HepG2 (cell line): ENCODE measurements at regions not wholly inside any gene's neighbourhood (a gene's known extent, or its start where the extent isn't known, plus 50 kb on each side); places are given as distances from the start of the nearest gene placed in this dataset.

Experiments used
- ATAC-seq: fragments of 200-7000 bp; cut with Tn5 transposase; 3 replicates; pipeline ENCODE4 v1.9.1; 2020; ENCODE audit warnings: mild to moderate bottlenecking, moderate library complexity
- BruUV-seq: library from RNA; stranded (reverse); fragments of 400-500 nt; replicated peaks from 2 replicates; lab custom pipeline; 2021; lab: Mats Ljungman, UMichigan
- CTCF ChIA-PET: fragments of 300-600 bp; formaldehyde crosslinking; extraction: SDS; loops from one replicate; lab custom pipeline; 2021; ENCODE audit warnings: low total read pairs, inconsistent platforms, low intra/inter-chr PET ratio; lab: Yijun Ruan, JAX
- POLR2A ChIA-PET: fragments of 350-600 bp; sonication (Branson Sonifier 250); formaldehyde crosslinking; loops from one replicate; lab custom pipeline; 2020; ENCODE audit warnings: antibody characterized with exemption, inconsistent platforms; lab: Yijun Ruan, JAX
- DNase-seq: peaks from one replicate; pipeline ENCODE4 v3.0.0-alpha.2; 2015; ENCODE audit warnings: low spot score
- FAIRE-seq: peaks from 3 replicates; lab custom pipeline; 2011; peaks lifted over from hg19 to GRCh38; lab: Jason Lieb, UNC
- H2AFZ ChIP-seq: one replicate; pipeline ENCODE4 v1.6.1; 2011; ENCODE audit warnings: low read length, inconsistent platforms
- H3K27ac ChIP-seq: fragments of 300-600 bp; 3 replicates; pipeline ENCODE4 v1.8.0; 2011; ENCODE audit warnings: mixed run types, mild to moderate bottlenecking, mixed read lengths, low read length, inconsistent platforms; ENCODE audit not compliant: insufficient read depth; ENCODE audit errors: extremely low read length
- H3K27me3 ChIP-seq, 2 experiments: fragments of 200-600 bp in 1 of 2; 2 replicates in 1 of 2; 3 replicates in 1 of 2; pipeline versions ENCODE4 v1.6.0 to v1.8.0; 2011; ENCODE audit warnings: low read length in 2 of 2, mild to moderate bottlenecking in 2 of 2, moderate library complexity in 2 of 2, inconsistent platforms in 1 of 2; ENCODE audit not compliant: insufficient read depth in 2 of 2, control insufficient read depth in 1 of 2
- H3K36me3 ChIP-seq, 2 experiments: fragments of 200-600 bp in 1 of 2; replicated peaks in 1 of 2; 2 replicates in 1 of 2; 3 replicates in 1 of 2; pipeline versions ENCODE4 v1.5.1 to v1.8.0; 2011; ENCODE audit warnings: low read length in 2 of 2, inconsistent platforms in 1 of 2; ENCODE audit not compliant: insufficient read depth in 2 of 2, control insufficient read depth in 1 of 2
- H3K4me1 ChIP-seq: 2 replicates; pipeline ENCODE4 v1.5.1; 2012; ENCODE audit warnings: low read length, inconsistent platforms; ENCODE audit not compliant: insufficient read depth
- H3K4me2 ChIP-seq: 2 replicates; pipeline ENCODE4 v1.6.0; 2011; ENCODE audit warnings: low read depth, low read length, inconsistent platforms
- H3K4me3 ChIP-seq, 3 experiments: fragments of 200-600 bp in 1 of 3; sonication (generic), shearing (Covaris generic) in 1 of 3; replicated peaks in 1 of 3; 2 replicates each; pipeline ENCODE4 v1.5.1; 2011 to 2016; ENCODE audit warnings: low read length in 3 of 3, inconsistent platforms in 2 of 3, low read depth in 2 of 3, mild to moderate bottlenecking in 2 of 3, control low read depth in 1 of 3, mixed read lengths in 1 of 3; ENCODE audit not compliant: insufficient read depth in 1 of 3
- H3K79me2 ChIP-seq: one replicate; pipeline ENCODE4 v1.6.1; 2011; ENCODE audit warnings: low read length, inconsistent platforms; ENCODE audit not compliant: insufficient read depth
- H3K9ac ChIP-seq: 2 replicates; pipeline ENCODE4 v1.6.0; 2011; ENCODE audit warnings: mild to moderate bottlenecking, low read depth, low read length, inconsistent platforms; ENCODE audit not compliant: insufficient read depth
- H3K9me3 ChIP-seq: 2 replicates; pipeline ENCODE4 v1.5.1; 2012; ENCODE audit warnings: mild to moderate bottlenecking, low read length
- H4K20me1 ChIP-seq: 2 replicates; pipeline ENCODE4 v1.6.0; 2011; ENCODE audit warnings: inconsistent platforms, mild to moderate bottlenecking, low read length, moderate library complexity; ENCODE audit not compliant: insufficient read depth
- EZH2 ChIP-seq: conservative IDR thresholded peaks from 2 replicates; pipeline ENCODE4 v1.6.1; 2012; ENCODE audit warnings: mild to moderate bottlenecking, low read depth, low read length, moderate library complexity
- REST ChIP-seq, 2 experiments: IDR thresholded peaks; 2 replicates each; pipeline ENCODE4 v1.6.1; 2011 to 2012; ENCODE audit warnings: low read length in 2 of 2, borderline replicate concordance in 1 of 2, low read depth in 1 of 2, mild to moderate bottlenecking in 1 of 2, moderate library complexity in 1 of 2
- TRIM24 ChIP-seq: sonication (generic); formaldehyde crosslinking; IDR thresholded peaks from 2 replicates; pipeline ENCODE4 v1.8.0; 2022; ENCODE audit warnings: mild to moderate bottlenecking, missing genetic modification reagents
- ZBTB8A ChIP-seq: sonication (generic); formaldehyde crosslinking; IDR thresholded peaks from 2 replicates; pipeline ENCODE4 v1.4.0; 2020; ENCODE audit warnings: mild to moderate bottlenecking, low read depth, missing genetic modification reagents, borderline replicate concordance
- ZNF652 ChIP-seq: IDR thresholded peaks from 2 replicates; pipeline ENCODE4 v1.6.1; 2016; ENCODE audit warnings: low read depth, borderline replicate concordance
- WGBS: methylation state at CpG from one replicate; pipeline ENCODE4 v1.1.6; 2017; ENCODE audit warnings: low lambda C conversion rate; 5-methylcytosine and 5-hydroxymethylcytosine counted together
- in situ Hi-C: cut with HindIII; loops from 2 replicates; pipeline ENCODE4 v1.10.0; 2017; ENCODE audit warnings: low pct_unique_long_range_greater_than_20kb; ENCODE audit not compliant: extremely low pct_ligation_motif_present
- intact Hi-C: fragments of 100-400 bp; cut with micrococcal nuclease; formaldehyde crosslinking; loops from one replicate; pipeline ENCODE4 v1.10.0; 2022; ENCODE audit not compliant: unreplicated experiment
- TF ChIP-seq, protein P1 (sequence below): sonication (generic); formaldehyde crosslinking; IDR thresholded peaks from 2 replicates; pipeline ENCODE4 v1.8.0; 2022; ENCODE audit warnings: mild to moderate bottlenecking, missing genetic modification reagents, moderate library complexity

DNA sequence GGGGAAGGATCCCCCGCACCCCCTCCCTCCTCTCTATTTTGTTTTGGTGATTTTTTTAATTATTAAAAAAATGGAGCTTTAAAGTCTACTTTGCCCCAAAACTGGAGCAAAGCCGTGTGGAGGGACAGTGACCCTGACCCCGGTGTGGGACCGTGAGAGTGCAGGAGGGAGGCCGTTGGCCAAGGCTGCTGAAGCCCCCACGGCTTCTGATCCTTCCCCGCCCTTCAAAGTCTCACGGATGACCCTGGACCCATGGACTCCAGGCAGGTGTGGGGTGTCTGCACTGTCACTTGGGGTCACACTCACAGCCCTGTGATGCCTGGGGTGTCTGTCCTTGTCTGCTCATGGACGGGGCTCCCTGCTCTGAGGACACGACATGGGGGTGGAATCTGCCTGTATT is 133.3 kb downstream of the CPZ start (continued):
- TF ChIP-seq REST (IDR thresholded peaks at IDR 0.05; ENCODE audit: borderline replicate concordance in 1 of 2, low read depth in 1 of 2, low read length in 2 of 2): no peak
- no peak for TF ChIP-seq ZNF652 (CRISPR knock-in tag)
- no peak for TF ChIP-seq TRIM24 (CRISPR knock-in tag)
- no peak for TF ChIP-seq ZBTB8A (CRISPR knock-in tag)

- Histone ChIP-seq H4K20me1 (no peaks in the 10 kb centered on the region), H3K36me3 (no peaks in the 10 kb centered on the region), H3K9ac (no peak overlapping the region), H3K27me3 (peaks cover 9 to 60% of the 10 kb centered on the region in 2 experiments), H3K9me3 (no peaks in the 10 kb centered on the region), H3K27ac (no peak overlapping the region), H3K4me3 (no peak overlapping the region), H2AFZ (no peak overlapping the region), H3K79me2 (no peaks in the 10 kb centered on the region), H3K4me1 (no peaks in the 10 kb centered on the region), H3K4me2 (no peak overlapping the region)
- ATAC-seq (peak; percentile 26; the same call in 2 of the 3 replicates), FAIRE-seq (no peak), DNase-seq (no peak)
- BruUV-seq: no TSS peak
- ChIA-PET POLR2A (no interaction called here), CTCF (no interaction called here)
- intact Hi-C loops (no loop called here), in situ Hi-C loops (no loop called here)
- 2% methylated on average over 6 of the region's 26 CpGs for WGBS
- 0 out of 2 replicates have a peak, but pooled peaks have one; percentile 30 for TF ChIP-seq EZH2
- TF ChIP-seq, protein P1, sequence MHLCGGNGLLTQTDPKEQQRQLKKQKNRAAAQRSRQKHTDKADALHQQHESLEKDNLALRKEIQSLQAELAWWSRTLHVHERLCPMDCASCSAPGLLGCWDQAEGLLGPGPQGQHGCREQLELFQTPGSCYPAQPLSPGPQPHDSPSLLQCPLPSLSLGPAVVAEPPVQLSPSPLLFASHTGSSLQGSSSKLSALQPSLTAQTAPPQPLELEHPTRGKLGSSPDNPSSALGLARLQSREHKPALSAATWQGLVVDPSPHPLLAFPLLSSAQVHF: no peak
Measured at GRCh38 chr4:8725071-8725841, 132.7 kb downstream of the CPZ start.
